ENCODE measurements at regions not wholly inside any gene's neighbourhood (a gene's known extent, or its start where the extent isn't known, plus 50 kb on each side); places are given as distances from the start of the nearest gene placed in this dataset.
"Not testable (repeated sequence)": the region's sequence is repeated elsewhere in the genome, so short reads cannot be mapped to it uniquely, and the experiment has no call there.

GRCh38 chr5:116872486-116872885 is 297.9 kb upstream of the SEMA6A start:
- Mint-ChIP-seq H3K36me3 (no peaks in the 10 kb centered on the region), H3K4me3 (no peak overlapping the region), H3K27ac (no peak overlapping the region), H3K9me3 (ENCODE audit: low read depth) (peaks cover 9% of the 10 kb centered on the region), H3K4me1 (ENCODE audit: low read depth) (no peaks in the 10 kb centered on the region), H3K27me3 (peaks cover 4% of the 10 kb centered on the region)

GRCh38 chr5:116867825-116868224 is 293.2 kb upstream of the SEMA6A start:
- H3K36me3 Mint-ChIP-seq; H3K4me3 Mint-ChIP-seq; H3K4me1 Mint-ChIP-seq (ENCODE audit: low read depth); H3K9me3 Mint-ChIP-seq (ENCODE audit: low read depth); H3K27ac Mint-ChIP-seq; H3K27me3 Mint-ChIP-seq: not testable (repeated sequence)

GRCh38 chr5:116865651-116866050 is 291.0 kb upstream of the SEMA6A start:
- Mint-ChIP-seq H3K27ac (no peak overlapping the region), H3K4me3 (no peak overlapping the region), H3K27me3 (no peaks in the 10 kb centered on the region), H3K4me1 (ENCODE audit: low read depth) (no peaks in the 10 kb centered on the region), H3K36me3 (no peaks in the 10 kb centered on the region), H3K9me3 (ENCODE audit: low read depth) (peaks cover 9% of the 10 kb centered on the region)

- H3K27me3 Mint-ChIP-seq, result no peaks in the 10 kb centered on the region
- no peaks in the 10 kb centered on the region for H3K36me3 Mint-ChIP-seq
- H3K9me3 Mint-ChIP-seq (ENCODE audit: low read depth), result peaks cover 6% of the 10 kb centered on the region
- no peaks in the 10 kb centered on the region for H3K4me1 Mint-ChIP-seq (ENCODE audit: low read depth)
- no peak overlapping the region for H3K27ac Mint-ChIP-seq
- no peak overlapping the region for H3K4me3 Mint-ChIP-seq
Observed at GRCh38 chr5:116864838-116865190, 290.2 kb upstream of the SEMA6A start.

GRCh38 chr5:116864157-116864837 is 289.7 kb upstream of the SEMA6A start:
- Mint-ChIP-seq H3K9me3 (ENCODE audit: low read depth) (peaks cover under 1% of the 10 kb centered on the region), H3K4me3 (no peak overlapping the region), H3K4me1 (ENCODE audit: low read depth) (no peaks in the 10 kb centered on the region)

GRCh38 chr5:116862632-116863455 is 288.2 kb upstream of the SEMA6A start:
- Mint-ChIP-seq H3K36me3 (no peaks in the 10 kb centered on the region), H3K27me3 (no peaks in the 10 kb centered on the region), H3K27ac (no peak overlapping the region), H3K9me3 (ENCODE audit: low read depth) (no peaks in the 10 kb centered on the region), H3K4me3 (no peak overlapping the region), H3K4me1 (ENCODE audit: low read depth) (no peaks in the 10 kb centered on the region)

More at GRCh38 chr5:116864157-116864837, 289.7 kb upstream of the SEMA6A start:
- H3K36me3 Mint-ChIP-seq, result no peaks in the 10 kb centered on the region
- H3K27ac Mint-ChIP-seq, result no peak overlapping the region
- no peaks in the 10 kb centered on the region for H3K27me3 Mint-ChIP-seq

- Mint-ChIP-seq H3K9me3 (ENCODE audit: low read depth) (no peaks in the 10 kb centered on the region), H3K4me1 (ENCODE audit: low read depth) (no peaks in the 10 kb centered on the region), H3K4me3 (no peak overlapping the region), H3K27ac (no peak overlapping the region), H3K36me3 (no peaks in the 10 kb centered on the region), H3K27me3 (no peaks in the 10 kb centered on the region)
Observed at GRCh38 chr5:116861666-116862065, 287.0 kb upstream of the SEMA6A start.

GRCh38 chr5:116861097-116861496 is 286.5 kb upstream of the SEMA6A start:
- Mint-ChIP-seq H3K4me3 (no peak overlapping the region), H3K27me3 (no peaks in the 10 kb centered on the region), H3K36me3 (no peaks in the 10 kb centered on the region), H3K27ac (no peak overlapping the region), H3K4me1 (ENCODE audit: low read depth) (no peaks in the 10 kb centered on the region), H3K9me3 (ENCODE audit: low read depth) (no peaks in the 10 kb centered on the region)

GRCh38 chr5:116859666-116860320 is 285.2 kb upstream of the SEMA6A start:
- no peak overlapping the region for H3K27ac Mint-ChIP-seq
- no peaks in the 10 kb centered on the region for H3K36me3 Mint-ChIP-seq
- no peaks in the 10 kb centered on the region for H3K27me3 Mint-ChIP-seq
- no peaks in the 10 kb centered on the region for H3K4me1 Mint-ChIP-seq (ENCODE audit: low read depth)
- no peaks in the 10 kb centered on the region for H3K9me3 Mint-ChIP-seq (ENCODE audit: low read depth)
- no peak overlapping the region for H3K4me3 Mint-ChIP-seq

GRCh38 chr5:116858705-116859333 is 284.2 kb upstream of the SEMA6A start:
- Mint-ChIP-seq H3K9me3 (ENCODE audit: low read depth) (no peaks in the 10 kb centered on the region), H3K4me3 (no peak overlapping the region), H3K36me3 (no peaks in the 10 kb centered on the region), H3K27ac (no peak overlapping the region), H3K4me1 (ENCODE audit: low read depth) (no peaks in the 10 kb centered on the region), H3K27me3 (no peaks in the 10 kb centered on the region)

GRCh38 chr5:116858020-116858419 is 283.4 kb upstream of the SEMA6A start:
- not testable (repeated sequence) for H3K4me3 Mint-ChIP-seq; H3K4me1 Mint-ChIP-seq (ENCODE audit: low read depth); H3K27me3 Mint-ChIP-seq; H3K27ac Mint-ChIP-seq; H3K9me3 Mint-ChIP-seq (ENCODE audit: low read depth); H3K36me3 Mint-ChIP-seq

- Mint-ChIP-seq H3K9me3 (ENCODE audit: low read depth) (no peaks in the 10 kb centered on the region), H3K36me3 (no peaks in the 10 kb centered on the region), H3K4me3 (no peak overlapping the region), H3K27ac (no peak overlapping the region), H3K27me3 (no peaks in the 10 kb centered on the region), H3K4me1 (ENCODE audit: low read depth) (no peaks in the 10 kb centered on the region)
Observed at GRCh38 chr5:116856271-116856670, 281.6 kb upstream of the SEMA6A start.

GRCh38 chr5:116853992-116854391 is 279.4 kb upstream of the SEMA6A start:
- no peaks in the 10 kb centered on the region for H3K36me3 Mint-ChIP-seq
- no peak overlapping the region for H3K4me3 Mint-ChIP-seq
- no peaks in the 10 kb centered on the region for H3K4me1 Mint-ChIP-seq (ENCODE audit: low read depth)
- peaks cover 4% of the 10 kb centered on the region for H3K27me3 Mint-ChIP-seq
- H3K9me3 Mint-ChIP-seq (ENCODE audit: low read depth), result peaks cover 2% of the 10 kb centered on the region
- H3K27ac Mint-ChIP-seq, result no peak overlapping the region

- H3K4me1 Mint-ChIP-seq (ENCODE audit: low read depth), result no peaks in the 10 kb centered on the region
- peaks cover 4% of the 10 kb centered on the region for H3K27me3 Mint-ChIP-seq
- H3K27ac Mint-ChIP-seq, result no peak overlapping the region
- H3K36me3 Mint-ChIP-seq, result no peaks in the 10 kb centered on the region
- no peak overlapping the region for H3K4me3 Mint-ChIP-seq
- H3K9me3 Mint-ChIP-seq (ENCODE audit: low read depth), result peaks cover 5% of the 10 kb centered on the region
Observed at GRCh38 chr5:116848954-116849581, 274.4 kb upstream of the SEMA6A start.

GRCh38 chr5:116847960-116848359 is 273.3 kb upstream of the SEMA6A start:
- H3K36me3 Mint-ChIP-seq, result no peaks in the 10 kb centered on the region
- no peak overlapping the region for H3K27ac Mint-ChIP-seq
- no peaks in the 10 kb centered on the region for H3K4me1 Mint-ChIP-seq (ENCODE audit: low read depth)
- peaks cover 5% of the 10 kb centered on the region for H3K9me3 Mint-ChIP-seq (ENCODE audit: low read depth)
- no peak overlapping the region for H3K4me3 Mint-ChIP-seq
- H3K27me3 Mint-ChIP-seq, result peaks cover 4% of the 10 kb centered on the region
